ENCODE measurements at regions not wholly inside any gene's neighbourhood (a gene's known extent, or its start where the extent isn't known, plus 50 kb on each side); places are given as distances from the start of the nearest gene placed in this dataset.

DNA sequence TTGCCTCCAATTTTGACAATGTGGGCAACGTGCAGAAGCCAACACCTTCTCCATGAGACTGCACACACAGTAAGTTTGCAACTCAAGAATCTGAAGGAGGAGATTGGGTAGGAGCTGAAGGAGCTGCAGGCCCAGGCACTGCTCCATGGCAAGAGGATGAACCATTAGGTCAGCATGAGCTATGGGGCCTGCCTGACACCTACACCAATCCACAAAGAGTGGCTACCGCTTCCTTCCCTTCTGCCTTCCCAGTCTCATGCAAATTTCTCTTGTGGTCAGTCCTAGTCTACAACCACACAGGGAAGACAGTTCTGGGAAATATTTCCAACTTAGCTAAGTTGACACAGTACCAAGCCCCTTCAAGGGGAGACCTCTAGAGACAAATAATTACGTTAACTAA, 142.0 kb upstream of the ADO start:
- no peak for DNase-seq (ENCODE audit: low read depth)
- TF ChIP-seq, protein P1, sequence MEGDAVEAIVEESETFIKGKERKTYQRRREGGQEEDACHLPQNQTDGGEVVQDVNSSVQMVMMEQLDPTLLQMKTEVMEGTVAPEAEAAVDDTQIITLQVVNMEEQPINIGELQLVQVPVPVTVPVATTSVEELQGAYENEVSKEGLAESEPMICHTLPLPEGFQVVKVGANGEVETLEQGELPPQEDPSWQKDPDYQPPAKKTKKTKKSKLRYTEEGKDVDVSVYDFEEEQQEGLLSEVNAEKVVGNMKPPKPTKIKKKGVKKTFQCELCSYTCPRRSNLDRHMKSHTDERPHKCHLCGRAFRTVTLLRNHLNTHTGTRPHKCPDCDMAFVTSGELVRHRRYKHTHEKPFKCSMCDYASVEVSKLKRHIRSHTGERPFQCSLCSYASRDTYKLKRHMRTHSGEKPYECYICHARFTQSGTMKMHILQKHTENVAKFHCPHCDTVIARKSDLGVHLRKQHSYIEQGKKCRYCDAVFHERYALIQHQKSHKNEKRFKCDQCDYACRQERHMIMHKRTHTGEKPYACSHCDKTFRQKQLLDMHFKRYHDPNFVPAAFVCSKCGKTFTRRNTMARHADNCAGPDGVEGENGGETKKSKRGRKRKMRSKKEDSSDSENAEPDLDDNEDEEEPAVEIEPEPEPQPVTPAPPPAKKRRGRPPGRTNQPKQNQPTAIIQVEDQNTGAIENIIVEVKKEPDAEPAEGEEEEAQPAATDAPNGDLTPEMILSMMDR (conservative IDR thresholded peaks at IDR 0.05; ENCODE audit: low read depth, low read length): no peak
- H3K4me3 ChIP-seq (ENCODE audit: low read length): no peak overlapping the region

DNA sequence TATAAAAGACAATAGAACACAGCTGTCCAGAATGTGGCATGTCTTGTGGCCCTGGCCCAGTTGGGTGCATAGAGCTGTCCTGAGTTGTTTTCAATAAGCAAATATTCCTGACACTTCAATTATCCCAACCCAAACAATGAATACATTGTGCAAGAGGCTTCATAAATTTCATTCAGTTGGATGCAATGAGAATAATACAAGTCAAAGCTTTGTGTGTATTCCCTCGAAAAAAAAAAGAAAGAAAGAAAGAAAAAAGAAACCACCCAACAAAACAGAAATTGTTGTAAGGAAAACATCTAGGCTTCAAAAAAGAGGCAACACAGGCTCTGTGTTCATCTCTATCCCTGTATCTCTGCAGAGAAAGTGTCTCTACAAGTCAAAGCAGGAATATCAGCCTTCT, 138.7 kb upstream of the ADO start:
- no peak overlapping the region for H3K4me3 ChIP-seq (ENCODE audit: low read length)
- DNase-seq (ENCODE audit: low read depth): no peak
- TF ChIP-seq, protein P1 (conservative IDR thresholded peaks at IDR 0.05; ENCODE audit: low read depth, low read length): no peak

DNA sequence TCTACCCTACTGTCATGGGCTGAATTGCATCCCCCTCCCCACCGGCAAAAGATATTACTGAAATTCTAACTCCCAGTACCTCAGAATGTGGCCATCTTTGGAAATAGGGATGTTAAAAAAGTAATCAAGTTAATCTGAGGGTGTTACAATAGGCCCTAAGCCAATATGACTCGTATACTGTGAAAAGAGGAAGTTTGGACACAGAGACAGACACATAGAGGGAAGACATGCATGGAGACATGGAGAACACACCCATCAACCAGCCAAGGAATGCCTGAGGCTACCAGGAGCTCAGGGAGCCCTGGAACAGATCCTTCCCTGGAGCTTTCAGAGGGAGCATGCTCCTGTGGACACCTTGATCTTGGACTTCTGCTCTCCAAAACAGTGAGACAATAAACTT, 138.2 kb upstream of the ADO start:
- TF ChIP-seq, protein P1 (conservative IDR thresholded peaks at IDR 0.05; ENCODE audit: low read depth, low read length): no peak
- H3K4me3 ChIP-seq (ENCODE audit: low read length): no peak overlapping the region
- no peak for DNase-seq (ENCODE audit: low read depth)

DNA sequence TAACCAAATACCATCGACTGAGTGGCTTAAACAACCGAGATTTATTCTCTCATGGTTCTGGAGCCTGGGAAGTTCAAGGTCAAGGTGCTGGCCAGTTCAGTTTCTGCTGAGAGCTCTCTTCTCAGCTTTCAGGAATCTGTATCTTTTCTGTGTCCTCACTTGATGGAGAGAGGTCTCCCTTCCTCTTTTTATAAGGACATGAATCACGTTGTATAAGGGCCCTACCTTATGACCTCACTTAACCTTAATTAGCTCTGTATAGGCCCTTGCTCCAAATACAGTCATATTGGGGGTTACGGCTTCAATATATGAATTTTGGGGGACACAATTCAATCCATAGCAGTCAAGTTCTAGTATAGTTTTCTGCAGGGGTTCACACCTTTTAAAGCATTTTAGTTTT, 135.2 kb upstream of the ADO start:
- TF ChIP-seq, protein P1 (conservative IDR thresholded peaks at IDR 0.05; ENCODE audit: low read depth, low read length): no peak
- DNase-seq (ENCODE audit: low read depth): no peak
- no peak overlapping the region for H3K4me3 ChIP-seq (ENCODE audit: low read length)

DNA sequence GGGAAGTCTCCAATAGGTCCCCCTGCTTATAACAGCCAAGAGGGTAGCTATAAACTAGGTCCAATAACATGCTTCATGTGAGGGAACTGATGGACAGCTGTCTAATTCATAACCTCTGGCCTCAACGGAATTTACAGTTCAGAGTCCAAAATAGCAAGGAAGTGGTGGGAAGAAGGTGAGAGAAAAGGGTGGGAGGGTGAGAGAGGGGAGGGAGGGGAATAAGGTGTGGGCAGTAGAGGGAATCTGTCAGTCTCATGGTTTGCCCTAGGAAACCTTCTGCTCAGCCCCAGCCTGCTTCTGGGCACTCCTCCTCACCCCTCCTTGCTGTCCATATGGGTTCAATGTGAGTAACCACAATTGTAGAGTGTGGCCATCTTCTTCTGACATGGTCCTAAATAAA, 133.4 kb upstream of the ADO start:
- TF ChIP-seq, protein P1 (conservative IDR thresholded peaks at IDR 0.05; ENCODE audit: low read depth, low read length): no peak
- H3K4me3 ChIP-seq (ENCODE audit: low read length): no peak overlapping the region
- no peak for DNase-seq (ENCODE audit: low read depth)

DNA sequence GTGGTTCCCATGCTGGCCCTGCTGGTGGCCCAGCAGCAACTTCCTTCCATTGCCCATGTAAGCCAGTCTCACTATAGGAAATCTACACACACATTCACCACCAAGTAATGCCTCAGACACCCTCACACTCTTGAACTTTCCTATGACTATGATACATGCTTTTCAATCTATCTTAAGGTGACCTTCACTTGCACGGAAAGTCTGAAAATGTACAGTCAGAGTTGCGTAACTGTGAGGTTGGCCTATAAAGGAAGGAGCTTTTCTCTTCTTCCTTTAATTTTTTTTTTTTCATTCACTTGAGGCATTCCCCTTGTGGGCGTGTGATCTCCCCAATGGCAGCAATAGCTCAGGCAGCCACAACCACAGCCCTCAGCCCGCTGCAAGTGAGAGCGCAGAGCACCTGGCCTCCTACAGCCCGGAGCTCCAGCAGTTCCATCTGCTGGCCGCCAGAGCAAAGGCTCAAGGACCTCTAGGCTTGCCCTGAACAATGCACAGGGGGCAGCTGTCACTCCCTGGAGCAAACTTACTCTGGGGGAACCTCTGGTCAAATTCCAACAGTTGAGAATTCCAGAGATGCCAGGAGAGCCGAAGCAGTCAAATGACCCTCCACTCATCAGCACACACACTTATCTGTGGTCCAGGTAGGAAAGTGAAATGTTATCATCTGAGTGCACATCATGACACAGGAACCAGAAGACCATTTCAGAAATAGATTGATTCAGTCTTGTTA, 123.1 kb upstream of the ADO start:
- TF ChIP-seq, protein P1 (conservative IDR thresholded peaks at IDR 0.05; ENCODE audit: low read depth, low read length): peak; percentile 23
- peak; percentile 4 for DNase-seq (ENCODE audit: low read depth)
- H3K4me3 ChIP-seq (ENCODE audit: low read length): no peak overlapping the region

DNA sequence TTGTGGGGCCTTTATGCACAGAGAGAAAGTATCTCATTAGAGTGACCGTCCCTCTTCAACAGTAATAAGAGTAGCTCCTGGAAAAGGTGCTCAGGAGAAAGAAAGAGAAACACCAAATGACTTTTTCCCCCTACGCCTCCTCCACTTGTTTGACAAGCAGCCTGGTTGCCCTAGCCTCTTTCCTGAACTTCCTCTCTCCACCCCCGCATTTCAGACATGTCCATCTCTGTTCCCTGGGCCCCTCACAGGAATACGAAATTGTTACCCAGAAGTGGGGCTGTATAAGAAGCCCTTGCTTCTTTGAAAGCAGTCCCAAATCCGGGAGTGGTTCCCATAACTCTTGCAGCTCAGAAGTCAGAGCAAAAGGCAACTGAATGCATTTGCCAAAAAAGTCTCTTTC, 119.6 kb upstream of the ADO start:
- TF ChIP-seq, protein P1 (conservative IDR thresholded peaks at IDR 0.05; ENCODE audit: low read depth, low read length): no peak
- no peak for DNase-seq (ENCODE audit: low read depth)
- H3K4me3 ChIP-seq (ENCODE audit: low read length): no peak overlapping the region
